ENCODE measurements at regions not wholly inside any gene's neighbourhood (a gene's known extent, or its start where the extent isn't known, plus 50 kb on each side); places are given as distances from the start of the nearest gene placed in this dataset.

GRCh38 chr10:121411004-121411403 is 187.2 kb downstream of the FGFR2 start:
- TF ChIP-seq CTCF (IDR thresholded peaks at IDR 0.05) (no peak), POLR2A (IDR thresholded peaks at IDR 0.05) (no peak)
